ENCODE measurements at regions not wholly inside any gene's neighbourhood (a gene's known extent, or its start where the extent isn't known, plus 50 kb on each side); places are given as distances from the start of the nearest gene placed in this dataset.

DNA sequence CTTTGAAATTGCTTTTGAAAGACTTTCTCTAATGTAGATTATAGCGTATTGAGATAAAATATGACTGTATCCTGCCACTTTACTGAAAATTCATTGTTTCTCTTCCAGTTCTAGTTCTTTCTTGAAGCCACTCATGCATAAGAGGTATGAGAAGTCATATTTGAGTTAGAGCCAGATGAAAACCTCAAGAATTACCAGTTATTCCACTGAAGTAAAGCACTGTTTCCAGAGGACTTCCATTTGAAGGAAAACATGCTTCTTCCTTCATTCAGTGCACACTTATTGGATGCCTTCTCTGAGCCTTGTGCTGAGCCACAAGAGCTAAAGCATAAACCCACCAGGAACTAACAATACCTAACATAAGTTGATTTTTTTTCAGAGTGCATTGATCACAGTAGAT lies 513.4 kb downstream of the ZNF385D start:
- H3K4me3 ChIP-seq = no peak overlapping the region
- no peak overlapping the region for H3K27ac ChIP-seq

DNA sequence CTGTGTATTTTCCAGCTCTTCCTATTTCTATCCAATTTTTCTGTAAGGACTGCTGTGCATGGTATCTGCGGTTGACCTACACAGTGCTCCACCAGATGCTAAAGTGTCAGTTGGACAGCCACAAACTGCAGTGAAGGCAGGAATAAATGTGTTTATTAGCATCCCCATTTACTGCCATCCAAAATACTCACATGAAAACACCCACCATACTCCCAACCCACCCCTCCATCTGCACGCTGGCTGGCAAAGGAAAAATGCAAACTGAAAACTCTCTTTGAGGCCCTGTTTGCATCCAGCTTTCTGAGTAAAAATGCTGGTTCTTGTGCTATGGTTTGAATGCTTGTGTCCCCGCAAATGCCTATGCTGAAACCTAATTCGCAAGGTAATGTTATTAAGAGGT lies 515.5 kb downstream of the ZNF385D start:
- H3K36me3 ChIP-seq = no peaks in the 10 kb centered on the region
- no peaks in the 10 kb centered on the region for H3K9me3 ChIP-seq
- H3K27ac ChIP-seq = no peak overlapping the region
- H3K27me3 ChIP-seq = no peaks in the 10 kb centered on the region
- DNase-seq = no peak
- TF ChIP-seq POLR2A (IDR thresholded peaks at IDR 0.05) = no peak
- TF ChIP-seq, protein P1, sequence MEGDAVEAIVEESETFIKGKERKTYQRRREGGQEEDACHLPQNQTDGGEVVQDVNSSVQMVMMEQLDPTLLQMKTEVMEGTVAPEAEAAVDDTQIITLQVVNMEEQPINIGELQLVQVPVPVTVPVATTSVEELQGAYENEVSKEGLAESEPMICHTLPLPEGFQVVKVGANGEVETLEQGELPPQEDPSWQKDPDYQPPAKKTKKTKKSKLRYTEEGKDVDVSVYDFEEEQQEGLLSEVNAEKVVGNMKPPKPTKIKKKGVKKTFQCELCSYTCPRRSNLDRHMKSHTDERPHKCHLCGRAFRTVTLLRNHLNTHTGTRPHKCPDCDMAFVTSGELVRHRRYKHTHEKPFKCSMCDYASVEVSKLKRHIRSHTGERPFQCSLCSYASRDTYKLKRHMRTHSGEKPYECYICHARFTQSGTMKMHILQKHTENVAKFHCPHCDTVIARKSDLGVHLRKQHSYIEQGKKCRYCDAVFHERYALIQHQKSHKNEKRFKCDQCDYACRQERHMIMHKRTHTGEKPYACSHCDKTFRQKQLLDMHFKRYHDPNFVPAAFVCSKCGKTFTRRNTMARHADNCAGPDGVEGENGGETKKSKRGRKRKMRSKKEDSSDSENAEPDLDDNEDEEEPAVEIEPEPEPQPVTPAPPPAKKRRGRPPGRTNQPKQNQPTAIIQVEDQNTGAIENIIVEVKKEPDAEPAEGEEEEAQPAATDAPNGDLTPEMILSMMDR (IDR thresholded peaks at IDR 0.05) = no peak
- no peaks in the 10 kb centered on the region for H3K4me1 ChIP-seq
- H3K4me3 ChIP-seq = no peak overlapping the region

More for the DNA sequence above, 513.4 kb downstream of the ZNF385D start:
- Histone ChIP-seq H3K36me3 (no peaks in the 10 kb centered on the region), H3K9me3 (no peaks in the 10 kb centered on the region), H3K27me3 (no peaks in the 10 kb centered on the region), H3K4me1 (no peaks in the 10 kb centered on the region)
- no peak for TF ChIP-seq POLR2A (IDR thresholded peaks at IDR 0.05)
- TF ChIP-seq, protein P1 (IDR thresholded peaks at IDR 0.05) = no peak
- DNase-seq = no peak

DNA sequence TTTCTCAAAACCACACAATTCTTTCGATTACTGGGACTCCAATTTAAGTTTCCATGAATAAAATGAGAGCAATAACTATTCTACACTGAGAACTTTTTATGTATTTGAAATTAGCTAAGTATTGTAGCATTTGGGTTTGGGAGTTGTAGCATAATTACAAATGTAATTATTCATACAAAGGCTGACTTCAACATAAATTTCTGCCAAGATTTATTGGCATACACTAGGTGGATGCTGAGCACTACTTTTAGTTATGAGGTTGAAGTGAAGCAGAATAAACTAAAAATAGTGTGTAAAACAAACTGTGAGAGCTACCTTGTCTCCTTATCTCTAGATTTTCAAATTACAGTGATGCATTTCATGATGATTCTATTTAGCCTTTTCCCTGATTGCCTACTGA lies 516.1 kb downstream of the ZNF385D start:
- Histone ChIP-seq H3K36me3 (no peaks in the 10 kb centered on the region), H3K9me3 (no peaks in the 10 kb centered on the region), H3K27ac (no peak overlapping the region), H3K4me1 (no peaks in the 10 kb centered on the region), H3K4me3 (no peak overlapping the region), H3K27me3 (no peaks in the 10 kb centered on the region)
- no peak for DNase-seq
- TF ChIP-seq POLR2A (IDR thresholded peaks at IDR 0.05) = no peak
- TF ChIP-seq, protein P1 (IDR thresholded peaks at IDR 0.05) = no peak

DNA sequence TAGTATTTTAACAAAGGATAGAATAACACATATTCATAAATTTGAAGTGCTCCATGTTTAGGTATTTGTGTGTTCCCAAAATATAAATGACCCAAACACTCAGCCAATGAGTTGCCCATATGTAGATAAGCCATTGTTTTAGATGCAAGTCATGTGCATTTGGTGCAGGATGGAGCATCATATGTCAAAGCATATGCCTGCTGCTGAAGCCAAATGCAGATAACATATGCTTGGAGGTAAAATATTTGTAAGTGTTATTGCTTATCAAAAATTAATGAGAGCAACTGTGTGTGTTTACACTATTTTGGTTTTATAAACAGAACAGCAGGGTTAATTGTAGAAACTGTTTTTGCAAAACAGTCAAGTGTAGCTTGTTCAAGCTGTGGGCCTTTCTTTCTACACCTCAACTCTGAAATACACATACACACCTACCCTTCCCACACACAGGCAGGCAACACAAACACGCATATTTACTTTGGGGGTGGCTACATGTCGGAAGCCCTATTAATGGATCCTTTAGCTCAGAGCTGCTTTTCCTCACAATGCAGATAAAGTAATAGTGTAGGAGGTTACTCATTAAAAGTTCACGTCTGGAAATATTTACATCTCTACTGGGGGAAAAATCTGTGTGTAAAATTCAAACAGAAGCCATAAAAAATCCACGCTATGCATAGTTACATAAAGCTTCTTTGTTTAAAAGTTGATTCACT lies 521.4 kb downstream of the ZNF385D start:
- Histone ChIP-seq H3K4me3 (no peak overlapping the region), H3K9me3 (peaks cover 0 to 6% (median 0%) of the 10 kb centered on the region in 4 donors), H3K4me1 (no peaks in the 10 kb centered on the region), H3K27ac (no peak overlapping the region), H3K27me3 (no peaks in the 10 kb centered on the region), H3K36me3 (no peaks in the 10 kb centered on the region)
- TF ChIP-seq, protein P1 (IDR thresholded peaks at IDR 0.05) = no peak
- TF ChIP-seq POLR2A (IDR thresholded peaks at IDR 0.05) = no peak
- no peak for DNase-seq

DNA sequence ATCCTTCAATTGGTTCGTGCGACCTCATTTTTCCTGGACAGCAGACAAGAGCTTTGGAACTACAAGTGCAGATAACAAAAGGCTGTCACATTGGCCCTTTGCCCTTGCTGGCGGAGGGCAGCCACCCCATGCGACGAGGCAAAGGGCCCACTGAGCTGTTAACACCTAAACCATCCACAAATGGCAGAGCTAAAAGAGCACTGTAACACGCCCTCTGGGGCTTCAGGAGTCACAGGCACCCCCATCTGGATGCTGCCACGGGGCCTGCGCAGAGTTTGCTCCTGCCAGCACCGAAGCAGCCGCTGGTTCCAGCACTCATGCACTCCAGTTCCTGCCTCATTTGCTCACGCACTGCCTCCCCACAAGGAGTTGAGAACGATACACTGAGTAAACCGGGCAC lies 524.9 kb downstream of the ZNF385D start:
- no peaks in the 10 kb centered on the region for H3K4me1 ChIP-seq
- no peak overlapping the region for H3K27ac ChIP-seq
- H3K4me3 ChIP-seq = no peak overlapping the region
- H3K36me3 ChIP-seq = no peaks in the 10 kb centered on the region
- peaks cover 0 to 6% (median 0%) of the 10 kb centered on the region in 4 donors for H3K9me3 ChIP-seq
- H3K27me3 ChIP-seq = no peaks in the 10 kb centered on the region
- no peak for DNase-seq
- TF ChIP-seq POLR2A (IDR thresholded peaks at IDR 0.05) = no peak
- TF ChIP-seq, protein P1 (IDR thresholded peaks at IDR 0.05) = no peak

All from Peyer's patch (tissue), 4 donors.